Right lobe of liver (tissue), 6 donors: ENCODE measurements at regions not wholly inside any gene's neighbourhood (a gene's known extent, or its start where the extent isn't known, plus 50 kb on each side); places are given as distances from the start of the nearest gene placed in this dataset.
A peak's percentile ranks its signal among the peaks of the same experiment; 100 is the strongest.

ENCODE experiments used
- ATAC-seq, 4 donors: fragments of 200-7000 bp; cut with Tn5 transposase; one replicate each; pipeline ENCODE4 v1.9.1; 2020; ENCODE audit warnings: mild to moderate bottlenecking in 4 of 4, moderate library complexity in 4 of 4
- DNase-seq, 3 donors: peaks; one replicate each; pipeline ENCODE4 v3.0.0-alpha.2; 2020
- H3K27ac ChIP-seq, 3 donors: fragments of 200-600 bp; one replicate each; pipeline ENCODE4 v1.8.0; 2022
- H3K27me3 ChIP-seq, 2 donors: fragments of 200-600 bp; one replicate each; pipeline ENCODE4 v1.8.0; 2022
- H3K36me3 ChIP-seq, 4 donors: fragments of 200-600 bp; sonication (generic) in 1 of 4; one replicate each; pipeline versions ENCODE4 v1.5.1 to v1.8.0; 2017 to 2022; ENCODE audit warnings: control low read depth in 1 of 4
- H3K4me1 ChIP-seq, 4 donors: fragments of 200-600 bp; sonication (generic) in 1 of 4; one replicate each; pipeline versions ENCODE4 v1.5.1 to v1.8.0; 2017 to 2022; ENCODE audit warnings: control low read depth in 1 of 4
- H3K4me3 ChIP-seq, 3 donors: fragments of 200-600 bp; one replicate each; pipeline ENCODE4 v1.8.0; 2022
- H3K9me3 ChIP-seq, 4 donors: fragments of 200-600 bp; sonication (generic) in 1 of 4; one replicate each; pipeline versions ENCODE4 v1.5.1 to v1.8.0; 2017 to 2022; ENCODE audit warnings: control low read depth in 1 of 4
- POLR2A ChIP-seq: fragments of 450-650 bp; IDR thresholded peaks from one replicate; pipeline ENCODE4 v1.6.1; 2017; ENCODE audit warnings: antibody characterized with exemption, mild to moderate bottlenecking
- WGBS: methylation state at CpG from one replicate; pipeline ENCODE4 v1.1.6; 2018; ENCODE audit warnings: low coverage, low lambda C conversion rate; ENCODE audit not compliant: insufficient coverage; ENCODE audit errors: missing lambda C conversion rate; 5-methylcytosine and 5-hydroxymethylcytosine counted together
- intact Hi-C, 2 donors: fragments of 100-400 bp; cut with DNase I; formaldehyde crosslinking; loops; one replicate each; pipeline versions ENCODE4 v1.11.2 to v1.14.1; 2022
- TF ChIP-seq, protein P1 (sequence below), 4 donors: fragments of 200-600 bp in 3 of 4; fragments of 450-650 bp in 1 of 4; IDR thresholded peaks; one replicate each; pipeline versions ENCODE4 v1.5.1 to v1.8.0; 2016 to 2022; ENCODE audit warnings: antibody characterized with exemption in 4 of 4, mild to moderate bottlenecking in 2 of 4
- donor health status: DM: no; HTN: yes; CAD: no.
- donor health status: DM: no; HTN: no; CAD: no.
- donor health status: DM: no; HTN: no; CAD: no.
- donor health status: DM: no; HTN: yes; CAD: no.
- donor health status: DM: no; HTN: yes; CAD: no.

DNA sequence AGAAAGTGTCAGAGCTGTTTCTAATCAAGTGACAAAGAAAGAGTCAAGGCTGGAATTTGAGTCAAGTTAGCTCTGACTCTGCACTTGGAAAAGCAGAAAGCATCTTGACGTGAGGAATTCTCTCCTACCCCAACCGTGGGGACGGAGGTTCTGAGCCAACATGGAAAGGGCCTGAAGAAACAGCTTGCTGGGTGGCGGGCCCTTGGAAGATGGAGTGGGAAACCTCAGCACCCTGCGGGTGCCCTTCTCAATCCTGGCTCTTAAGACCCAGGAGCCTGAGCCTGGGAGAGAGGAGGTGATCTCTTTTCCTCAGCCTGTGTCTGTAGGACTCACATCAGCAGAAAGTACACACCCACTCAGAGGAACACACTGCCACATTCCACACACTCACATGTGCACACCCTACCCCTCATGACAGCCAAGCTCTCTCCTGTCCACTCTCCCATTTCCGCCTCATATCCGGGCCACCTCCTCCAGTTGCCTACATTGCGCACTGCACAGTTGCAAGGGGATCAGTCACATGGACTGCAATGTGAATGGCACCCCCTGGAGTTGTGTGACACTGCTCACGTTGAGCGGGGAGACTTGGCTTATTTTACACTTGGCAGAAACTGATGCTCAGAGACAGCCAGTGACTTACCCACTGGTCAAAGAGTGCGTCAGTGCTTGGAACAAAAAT is 101.5 kb upstream of the SLC6A6 start:
- intact Hi-C loops: no loop called here
- Histone ChIP-seq H3K27ac (no peak overlapping the region), H3K9me3 (no peaks in the 10 kb centered on the region), H3K4me3 (no peak overlapping the region), H3K27me3 (no peaks in the 10 kb centered on the region), H3K36me3 (no peaks in the 10 kb centered on the region), H3K4me1 (no peaks in the 10 kb centered on the region)
- DNase-seq (no peak), ATAC-seq (no peak)
- WGBS: 68% methylated on average over 8 of the region's 11 CpGs
- TF ChIP-seq, protein P1, sequence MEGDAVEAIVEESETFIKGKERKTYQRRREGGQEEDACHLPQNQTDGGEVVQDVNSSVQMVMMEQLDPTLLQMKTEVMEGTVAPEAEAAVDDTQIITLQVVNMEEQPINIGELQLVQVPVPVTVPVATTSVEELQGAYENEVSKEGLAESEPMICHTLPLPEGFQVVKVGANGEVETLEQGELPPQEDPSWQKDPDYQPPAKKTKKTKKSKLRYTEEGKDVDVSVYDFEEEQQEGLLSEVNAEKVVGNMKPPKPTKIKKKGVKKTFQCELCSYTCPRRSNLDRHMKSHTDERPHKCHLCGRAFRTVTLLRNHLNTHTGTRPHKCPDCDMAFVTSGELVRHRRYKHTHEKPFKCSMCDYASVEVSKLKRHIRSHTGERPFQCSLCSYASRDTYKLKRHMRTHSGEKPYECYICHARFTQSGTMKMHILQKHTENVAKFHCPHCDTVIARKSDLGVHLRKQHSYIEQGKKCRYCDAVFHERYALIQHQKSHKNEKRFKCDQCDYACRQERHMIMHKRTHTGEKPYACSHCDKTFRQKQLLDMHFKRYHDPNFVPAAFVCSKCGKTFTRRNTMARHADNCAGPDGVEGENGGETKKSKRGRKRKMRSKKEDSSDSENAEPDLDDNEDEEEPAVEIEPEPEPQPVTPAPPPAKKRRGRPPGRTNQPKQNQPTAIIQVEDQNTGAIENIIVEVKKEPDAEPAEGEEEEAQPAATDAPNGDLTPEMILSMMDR (IDR thresholded peaks at IDR 0.05): no peak
- TF ChIP-seq POLR2A: no peak

GRCh38 chr3:14301558-14301957 is 100.8 kb upstream of the SLC6A6 start:
- TF ChIP-seq POLR2A: no peak
- TF ChIP-seq, protein P1 (IDR thresholded peaks at IDR 0.05): no peak
- DNase-seq (peak in 1 of 3 donors; percentile 46), ATAC-seq (peak in 3 of 4 donors; percentile 41 to 75 (median 69))
- no peaks in the 10 kb centered on the region for H3K9me3 ChIP-seq
- H3K4me1 ChIP-seq: no peaks in the 10 kb centered on the region
- H3K27me3 ChIP-seq: no peaks in the 10 kb centered on the region
- intact Hi-C loops: no loop called here
- no peak overlapping the region for H3K4me3 ChIP-seq
- H3K36me3 ChIP-seq: no peaks in the 10 kb centered on the region
- WGBS: 34% methylated on average over 11 of the region's 15 CpGs
- no peak overlapping the region for H3K27ac ChIP-seq

DNA sequence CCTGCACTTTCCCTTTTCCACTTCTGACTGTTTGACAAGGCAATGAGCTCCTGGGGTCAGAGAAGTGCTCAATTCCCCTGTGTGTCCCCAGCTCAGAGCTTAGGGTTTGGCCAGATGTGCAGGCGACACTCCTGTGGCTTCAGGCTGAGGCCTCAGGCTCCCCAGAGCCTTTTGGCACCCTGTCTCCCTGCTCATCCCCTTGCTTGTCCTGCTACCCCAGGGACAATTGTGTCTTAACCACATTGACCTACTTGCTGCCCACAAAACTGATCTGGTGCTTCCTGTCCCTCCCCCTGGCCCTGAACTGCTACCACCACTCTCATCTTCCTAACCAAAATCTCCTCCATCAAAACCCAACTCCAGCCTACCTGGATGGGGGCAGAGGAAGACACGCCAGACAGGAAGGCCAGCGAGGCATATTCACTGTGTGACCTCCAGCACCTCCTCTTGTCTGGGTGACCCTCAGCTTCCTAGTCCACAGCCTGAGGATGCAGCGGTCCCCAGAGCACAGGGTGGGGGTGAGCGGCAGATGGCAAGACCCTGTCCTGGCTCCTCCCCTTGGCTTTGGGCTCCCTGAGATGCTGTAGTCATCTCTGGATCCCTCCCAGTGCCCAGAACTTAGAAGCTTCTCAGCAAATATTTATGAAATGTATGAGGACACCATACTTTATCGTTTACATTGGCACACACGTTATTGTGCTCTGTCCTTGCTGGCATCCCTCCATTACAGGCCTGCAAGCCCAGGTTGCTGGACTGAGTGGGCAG is 98.9 kb upstream of the SLC6A6 start:
- no peaks in the 10 kb centered on the region for H3K9me3 ChIP-seq
- H3K27ac ChIP-seq: no peak overlapping the region
- H3K4me3 ChIP-seq: no peak overlapping the region
- 56% methylated on average over 5 of the region's 7 CpGs for WGBS
- TF ChIP-seq, protein P1 (IDR thresholded peaks at IDR 0.05): no peak
- no peak for TF ChIP-seq POLR2A
- H3K27me3 ChIP-seq: no peaks in the 10 kb centered on the region
- ATAC-seq (no peak), DNase-seq (no peak)
- no peaks in the 10 kb centered on the region for H3K4me1 ChIP-seq
- no peaks in the 10 kb centered on the region for H3K36me3 ChIP-seq
- intact Hi-C loops: no loop called here

DNA sequence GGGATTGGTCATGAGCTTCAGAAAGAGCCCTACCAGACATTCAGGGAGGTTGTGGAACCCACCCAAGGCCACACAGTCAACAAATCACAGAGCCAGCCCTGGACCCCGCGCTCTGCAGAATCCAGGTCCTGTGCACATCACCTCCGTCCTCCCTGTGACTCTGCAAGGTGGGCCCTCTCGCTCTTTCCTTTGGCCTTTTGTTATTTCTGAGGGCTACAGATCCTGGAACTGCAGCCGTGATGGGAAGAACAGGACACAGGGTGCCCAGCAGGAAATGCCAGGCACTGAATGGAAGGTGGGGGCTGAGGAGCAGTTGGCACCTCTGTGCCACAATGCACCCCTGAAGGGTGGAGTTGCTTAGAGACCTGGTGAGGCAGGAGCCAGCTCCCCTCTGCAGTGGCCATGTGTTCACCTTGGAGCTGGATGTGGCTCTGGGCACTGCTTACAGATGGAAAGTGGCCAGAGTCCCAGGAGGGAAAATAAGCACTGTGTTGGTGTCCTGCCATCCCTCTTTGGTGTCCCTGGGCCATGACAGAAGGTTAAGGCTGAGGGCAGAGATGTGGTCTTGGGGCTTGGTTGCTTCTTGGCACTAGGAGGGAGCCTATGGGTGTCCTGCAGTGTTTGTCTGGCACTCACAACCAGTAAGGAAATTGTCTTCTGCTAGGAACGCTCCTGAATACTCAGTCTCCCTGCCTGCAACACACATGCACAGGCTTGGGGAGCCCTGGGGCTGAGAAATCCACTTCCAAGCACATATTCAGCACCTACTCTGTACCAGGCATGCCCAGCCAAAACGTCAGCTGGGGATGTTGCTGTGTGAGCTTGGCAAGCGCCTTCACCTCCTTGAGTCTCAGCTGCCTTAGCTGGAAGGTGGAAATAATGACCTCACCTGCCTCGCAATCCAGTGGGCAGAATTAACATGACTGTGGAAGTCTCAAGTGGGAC is 98.0 kb upstream of the SLC6A6 start:
- no peaks in the 10 kb centered on the region for H3K4me1 ChIP-seq
- no peak overlapping the region for H3K27ac ChIP-seq
- H3K27me3 ChIP-seq: no peaks in the 10 kb centered on the region
- H3K9me3 ChIP-seq: no peaks in the 10 kb centered on the region
- intact Hi-C loops: no loop called here
- DNase-seq (no peak), ATAC-seq (no peak)
- H3K36me3 ChIP-seq: no peaks in the 10 kb centered on the region
- TF ChIP-seq POLR2A: no peak
- TF ChIP-seq, protein P1 (IDR thresholded peaks at IDR 0.05): no peak
- WGBS: 58% methylated on average over 2 of the region's 9 CpGs
- no peak overlapping the region for H3K4me3 ChIP-seq
